Neural cell (in vitro differentiated cells): ENCODE measurements at regions not wholly inside any gene's neighbourhood (a gene's known extent, or its start where the extent isn't known, plus 50 kb on each side); places are given as distances from the start of the nearest gene placed in this dataset.

Experiments
- H2AFZ ChIP-seq: fragments of 200-600, 300-800 bp; sonication (generic), shearing (Covaris generic); 2 replicates; pipeline ENCODE4 v1.6.0; 2014; ENCODE audit warnings: low read depth, mild to moderate bottlenecking, antibody characterized with exemption, low read length, moderate library complexity
- H3F3A ChIP-seq: fragments of 200-600 bp; shearing (Covaris generic); 2 replicates; pipeline ENCODE4 v1.6.1; 2016; ENCODE audit warnings: mild to moderate bottlenecking, moderate library complexity, mixed read lengths, antibody characterized with exemption, low read length; ENCODE audit not compliant: insufficient read depth, poor library complexity, severe bottlenecking
- H3K27ac ChIP-seq: fragments of 200-600, 300-800 bp; sonication (generic), shearing (Covaris generic); 2 replicates; pipeline ENCODE4 v1.5.1; 2014; ENCODE audit warnings: mild to moderate bottlenecking, low read length, moderate library complexity
- H3K27me3 ChIP-seq: fragments of 300-800, 200-600 bp; sonication (generic), shearing (Covaris generic); 2 replicates; pipeline ENCODE4 v1.6.0; 2014; ENCODE audit warnings: mild to moderate bottlenecking, low read depth, low read length, moderate library complexity; ENCODE audit not compliant: insufficient read depth
- H3K36me3 ChIP-seq: fragments of 300-800, 200-600 bp; sonication (generic), shearing (Covaris generic); 2 replicates; pipeline ENCODE4 v1.5.1; 2014; ENCODE audit warnings: mild to moderate bottlenecking, antibody characterized with exemption, low read length, moderate library complexity; ENCODE audit not compliant: insufficient read depth
- H3K4me2 ChIP-seq: fragments of 300-800, 200-600 bp; sonication (generic), shearing (Covaris generic); 2 replicates; pipeline ENCODE4 v1.6.0; 2014; ENCODE audit warnings: mild to moderate bottlenecking, low read length
- H3K4me3 ChIP-seq: fragments of 300-800, 200-600 bp; sonication (generic), shearing (Covaris generic); 2 replicates; pipeline ENCODE4 v1.5.1; 2014; ENCODE audit warnings: mild to moderate bottlenecking, low read length, moderate library complexity
- H3K79me2 ChIP-seq: fragments of 200-600 bp; shearing (Covaris generic); replicated peaks from 2 replicates; pipeline ENCODE4 v1.6.0; 2014; ENCODE audit warnings: mild to moderate bottlenecking, low read length, moderate library complexity; ENCODE audit not compliant: insufficient read depth
- H3K9ac ChIP-seq: fragments of 300-800, 200-600 bp; sonication (generic), shearing (Covaris generic); 2 replicates; pipeline ENCODE4 v1.6.1; 2016; ENCODE audit warnings: mild to moderate bottlenecking, low read length, mixed read lengths
- H3K9me2 ChIP-seq: fragments of 200-600 bp; shearing (Covaris generic); 2 replicates; pipeline ENCODE4 v1.6.1; 2016; ENCODE audit warnings: mild to moderate bottlenecking, low read length, mixed read lengths; ENCODE audit not compliant: insufficient read depth
- H3K9me3 ChIP-seq: fragments of 200-600, 300-800 bp; sonication (generic), shearing (Covaris generic); 2 replicates; pipeline ENCODE4 v1.6.1; 2016; ENCODE audit warnings: mild to moderate bottlenecking, mixed run types, low read length, moderate library complexity, mixed read lengths
- H4K20me1 ChIP-seq: fragments of 200-600 bp; shearing (Covaris generic); 2 replicates; pipeline ENCODE4 v1.6.1; 2016; ENCODE audit warnings: mild to moderate bottlenecking, mixed run types; ENCODE audit not compliant: insufficient read depth
- CTCF ChIP-seq: fragments of 450-650 bp; IDR thresholded peaks from 2 replicates; pipeline ENCODE4 v1.5.1; 2014; ENCODE audit warnings: antibody characterized with exemption, mild to moderate bottlenecking, moderate library complexity; ENCODE audit not compliant: poor library complexity, severe bottlenecking
- EP300 ChIP-seq: fragments of 450-650 bp; conservative IDR thresholded peaks from 2 replicates; pipeline ENCODE4 v1.6.1; 2014; ENCODE audit warnings: antibody characterized with exemption, mild to moderate bottlenecking, moderate library complexity; ENCODE audit not compliant: poor library complexity, severe bottlenecking
- EZH2 ChIP-seq: fragments of 200-600, 300-800 bp; shearing (Covaris generic), sonication (generic); IDR thresholded peaks from 2 replicates; pipeline ENCODE4 v1.6.1; 2014; ENCODE audit warnings: antibody characterized with exemption, low read length, borderline replicate concordance, mild to moderate bottlenecking; ENCODE audit not compliant: insufficient read depth, poor library complexity, severe bottlenecking
- MXI1 ChIP-seq: fragments of 450-650 bp; conservative IDR thresholded peaks from 2 replicates; pipeline ENCODE4 v1.6.1; 2014; ENCODE audit warnings: antibody characterized with exemption, mild to moderate bottlenecking; ENCODE audit not compliant: poor library complexity, severe bottlenecking
- POLR2AphosphoS5 ChIP-seq: IDR thresholded peaks from 2 replicates; pipeline ENCODE4 v1.6.1; 2012
- RAD21 ChIP-seq: fragments of 450-650 bp; conservative IDR thresholded peaks from 2 replicates; pipeline ENCODE4 v1.6.1; 2014; ENCODE audit warnings: antibody characterized with exemption, mild to moderate bottlenecking, moderate library complexity
- REST ChIP-seq: IDR thresholded peaks from 2 replicates; pipeline ENCODE4 v1.6.1; 2012; ENCODE audit warnings: borderline replicate concordance
- SMC3 ChIP-seq: fragments of 450-650 bp; conservative IDR thresholded peaks from 2 replicates; pipeline ENCODE4 v1.6.1; 2014; ENCODE audit warnings: antibody characterized with exemption, mild to moderate bottlenecking, moderate library complexity; ENCODE audit not compliant: poor library complexity
- TAF1 ChIP-seq: IDR thresholded peaks from 2 replicates; pipeline ENCODE4 v1.6.1; 2012; ENCODE audit warnings: low read depth

GRCh38 chr10:80946957-80947726 is 409.4 kb downstream of the SH2D4B start:
- H3K36me3 ChIP-seq, result no peaks in the 10 kb centered on the region
- H3F3A ChIP-seq, result no peaks in the 10 kb centered on the region
- H3K4me2 ChIP-seq, result no peak overlapping the region
- no peaks in the 10 kb centered on the region for H3K79me2 ChIP-seq
- H3K9me3 ChIP-seq, result no peaks in the 10 kb centered on the region
- TF ChIP-seq CTCF (no peak), EP300 (no peak), MXI1 (no peak), POLR2AphosphoS5 (no peak), REST (no peak), EZH2 (no peak), TAF1 (no peak), RAD21 (no peak), SMC3 (no peak)
- H3K27ac ChIP-seq, result no peak overlapping the region
- H3K9me2 ChIP-seq, result no peaks in the 10 kb centered on the region
- H2AFZ ChIP-seq, result no peak overlapping the region
- no peak overlapping the region for H3K4me3 ChIP-seq
- no peaks in the 10 kb centered on the region for H3K27me3 ChIP-seq
- H4K20me1 ChIP-seq, result no peaks in the 10 kb centered on the region
- no peak overlapping the region for H3K9ac ChIP-seq

- Histone ChIP-seq H3K4me3 (no peak overlapping the region), H3K36me3 (no peaks in the 10 kb centered on the region), H3K79me2 (no peaks in the 10 kb centered on the region), H3K9me3 (no peaks in the 10 kb centered on the region), H3K27me3 (no peaks in the 10 kb centered on the region), H3K9ac (no peak overlapping the region), H3K27ac (no peak overlapping the region), H2AFZ (no peak overlapping the region), H3F3A (no peaks in the 10 kb centered on the region), H3K9me2 (no peaks in the 10 kb centered on the region), H4K20me1 (no peaks in the 10 kb centered on the region), H3K4me2 (no peak overlapping the region)
- TF ChIP-seq MXI1 (no peak), TAF1 (no peak), EZH2 (no peak), POLR2AphosphoS5 (no peak), EP300 (no peak), SMC3 (no peak), RAD21 (no peak), CTCF (no peak), REST (no peak)
Observed at GRCh38 chr10:80949785-80950184, 412.1 kb downstream of the SH2D4B start.
